Prostate gland (tissue), 2 donors: ENCODE measurements at regions not wholly inside any gene's neighbourhood (a gene's known extent, or its start where the extent isn't known, plus 50 kb on each side); places are given as distances from the start of the nearest gene placed in this dataset.

Experiments
- POLR2A ChIP-seq: fragments of 450-650 bp; IDR thresholded peaks from one replicate; pipeline ENCODE4 v1.6.1; 2016; ENCODE audit warnings: antibody characterized with exemption, mild to moderate bottlenecking
- POLR2AphosphoS5 ChIP-seq: sonication (generic); formaldehyde crosslinking; IDR thresholded peaks from one replicate; pipeline ENCODE4 v1.6.1; 2017; ENCODE audit warnings: antibody characterized with exemption
- TF ChIP-seq, protein P1 (sequence below), 4 experiments: fragments of 200-600 bp in 2 of 4; fragments of 450-650 bp in 2 of 4; sonication (generic) in 2 of 4; IDR thresholded peaks; 1 replicate in 3 of 4; 2 replicates in 1 of 4; pipeline ENCODE4 v1.5.1; 2016 to 2019; ENCODE audit warnings: antibody characterized with exemption in 4 of 4, mild to moderate bottlenecking in 2 of 4, moderate library complexity in 2 of 4

- TF ChIP-seq, protein P1, sequence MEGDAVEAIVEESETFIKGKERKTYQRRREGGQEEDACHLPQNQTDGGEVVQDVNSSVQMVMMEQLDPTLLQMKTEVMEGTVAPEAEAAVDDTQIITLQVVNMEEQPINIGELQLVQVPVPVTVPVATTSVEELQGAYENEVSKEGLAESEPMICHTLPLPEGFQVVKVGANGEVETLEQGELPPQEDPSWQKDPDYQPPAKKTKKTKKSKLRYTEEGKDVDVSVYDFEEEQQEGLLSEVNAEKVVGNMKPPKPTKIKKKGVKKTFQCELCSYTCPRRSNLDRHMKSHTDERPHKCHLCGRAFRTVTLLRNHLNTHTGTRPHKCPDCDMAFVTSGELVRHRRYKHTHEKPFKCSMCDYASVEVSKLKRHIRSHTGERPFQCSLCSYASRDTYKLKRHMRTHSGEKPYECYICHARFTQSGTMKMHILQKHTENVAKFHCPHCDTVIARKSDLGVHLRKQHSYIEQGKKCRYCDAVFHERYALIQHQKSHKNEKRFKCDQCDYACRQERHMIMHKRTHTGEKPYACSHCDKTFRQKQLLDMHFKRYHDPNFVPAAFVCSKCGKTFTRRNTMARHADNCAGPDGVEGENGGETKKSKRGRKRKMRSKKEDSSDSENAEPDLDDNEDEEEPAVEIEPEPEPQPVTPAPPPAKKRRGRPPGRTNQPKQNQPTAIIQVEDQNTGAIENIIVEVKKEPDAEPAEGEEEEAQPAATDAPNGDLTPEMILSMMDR (IDR thresholded peaks at IDR 0.05): no peak
- no peak for TF ChIP-seq POLR2AphosphoS5
- TF ChIP-seq POLR2A: no peak
These were observed 709.1 kb upstream of the FZD8 start for GRCh38 chr10:36351159-36351558.
